ENCODE measurements at regions not wholly inside any gene's neighbourhood (a gene's known extent, or its start where the extent isn't known, plus 50 kb on each side); places are given as distances from the start of the nearest gene placed in this dataset.

GRCh38 chr7:46363688-46364087 is 442.6 kb upstream of the IGFBP3 start:
- Mint-ChIP-seq H3K9me3 (no peaks in the 10 kb centered on the region), H3K4me1 (ENCODE audit: low read depth) (peaks cover 10% of the 10 kb centered on the region), H3K4me3 (no peak overlapping the region), H3K27ac (no peak overlapping the region), H3K27me3 (ENCODE audit: insufficient read depth) (no peaks in the 10 kb centered on the region; the same call in 1 of the 2 replicates), H3K36me3 (ENCODE audit: low read depth) (peaks cover 4% of the 10 kb centered on the region; the same call in 1 of the 2 replicates)
- peak; percentile 21 for TF ChIP-seq CTCF (IDR thresholded peaks at IDR 0.05)
- DNase-seq, result no peak

- peak; percentile 25; the same call in 1 of the 2 replicates for TF ChIP-seq CTCF (IDR thresholded peaks at IDR 0.05)
- Mint-ChIP-seq H3K4me3 (no peak overlapping the region), H3K27ac (no peak overlapping the region), H3K36me3 (ENCODE audit: low read depth) (no peaks in the 10 kb centered on the region), H3K27me3 (ENCODE audit: insufficient read depth) (no peaks in the 10 kb centered on the region; the same call in 1 of the 2 replicates), H3K9me3 (no peaks in the 10 kb centered on the region), H3K4me1 (ENCODE audit: low read depth) (peaks cover 7% of the 10 kb centered on the region; the same call in 1 of the 2 replicates)
- no peak for DNase-seq
Observed at GRCh38 chr7:46360811-46361210, 439.7 kb upstream of the IGFBP3 start.

- no peaks in the 10 kb centered on the region for H3K36me3 Mint-ChIP-seq (ENCODE audit: low read depth)
- no peaks in the 10 kb centered on the region; the same call in 1 of the 2 replicates for H3K27me3 Mint-ChIP-seq (ENCODE audit: insufficient read depth)
- no peaks in the 10 kb centered on the region for H3K9me3 Mint-ChIP-seq
- H3K4me3 Mint-ChIP-seq, result no peak overlapping the region
- DNase-seq, result no peak
- H3K4me1 Mint-ChIP-seq (ENCODE audit: low read depth), result peaks cover 7% of the 10 kb centered on the region; the same call in 1 of the 2 replicates
- no peak for TF ChIP-seq CTCF (IDR thresholded peaks at IDR 0.05)
- H3K27ac Mint-ChIP-seq, result no peak overlapping the region
Observed at GRCh38 chr7:46360296-46360695, 439.2 kb upstream of the IGFBP3 start.

GRCh38 chr7:46357851-46358250 is 436.8 kb upstream of the IGFBP3 start:
- no peak for DNase-seq
- Mint-ChIP-seq H3K27me3 (ENCODE audit: insufficient read depth) (peaks cover 2% of the 10 kb centered on the region; the same call in 1 of the 2 replicates), H3K4me1 (ENCODE audit: low read depth) (peaks cover 7% of the 10 kb centered on the region; the same call in 1 of the 2 replicates), H3K36me3 (ENCODE audit: low read depth) (no peaks in the 10 kb centered on the region), H3K9me3 (no peaks in the 10 kb centered on the region), H3K4me3 (no peak overlapping the region), H3K27ac (no peak overlapping the region)
- TF ChIP-seq CTCF (IDR thresholded peaks at IDR 0.05), result no peak

GRCh38 chr7:46357290-46357689 is 436.2 kb upstream of the IGFBP3 start:
- H3K27ac Mint-ChIP-seq, result no peak overlapping the region
- no peak for TF ChIP-seq CTCF (IDR thresholded peaks at IDR 0.05)
- H3K36me3 Mint-ChIP-seq (ENCODE audit: low read depth), result no peaks in the 10 kb centered on the region
- H3K4me3 Mint-ChIP-seq, result no peak overlapping the region
- H3K27me3 Mint-ChIP-seq (ENCODE audit: insufficient read depth), result peaks cover 2% of the 10 kb centered on the region; the same call in 1 of the 2 replicates
- peaks cover 10% of the 10 kb centered on the region for H3K4me1 Mint-ChIP-seq (ENCODE audit: low read depth)
- no peaks in the 10 kb centered on the region for H3K9me3 Mint-ChIP-seq
- no peak for DNase-seq

GRCh38 chr7:46356371-46356770 is 435.3 kb upstream of the IGFBP3 start:
- H3K4me1 Mint-ChIP-seq (ENCODE audit: low read depth), result peaks cover 12% of the 10 kb centered on the region

More at GRCh38 chr7:46356371-46356770, 435.3 kb upstream of the IGFBP3 start:
- Mint-ChIP-seq H3K27me3 (ENCODE audit: insufficient read depth) (peaks cover 2% of the 10 kb centered on the region; the same call in 1 of the 2 replicates), H3K4me3 (no peak overlapping the region), H3K9me3 (no peaks in the 10 kb centered on the region), H3K27ac (no peak overlapping the region), H3K36me3 (ENCODE audit: low read depth) (no peaks in the 10 kb centered on the region)
- DNase-seq, result no peak
- no peak for TF ChIP-seq CTCF (IDR thresholded peaks at IDR 0.05)
